Epithelial cell of proximal tubule (primary cell): ENCODE measurements at regions not wholly inside any gene's neighbourhood (a gene's known extent, or its start where the extent isn't known, plus 50 kb on each side); places are given as distances from the start of the nearest gene placed in this dataset.
A peak's percentile ranks its signal among the peaks of the same experiment; 100 is the strongest.

Experiments used
- DNase-seq: peaks from one replicate; pipeline ENCODE4 v3.0.0-alpha.2; 2011; ENCODE audit warnings: low read depth
- H3K4me3 ChIP-seq: 2 replicates; pipeline ENCODE4 v1.5.1; 2011; ENCODE audit warnings: low read depth, mild to moderate bottlenecking, low read length
- CTCF ChIP-seq: conservative IDR thresholded peaks from 2 replicates; pipeline ENCODE4 v1.5.1; 2012; ENCODE audit warnings: low read depth, mild to moderate bottlenecking, low read length

- H3K4me3 ChIP-seq: no peak overlapping the region
Measured at GRCh38 chr10:80896959-80897358, 359.3 kb downstream of the SH2D4B start.

GRCh38 chr10:80900661-80901060 is 363.0 kb downstream of the SH2D4B start:
- no peak for DNase-seq
- TF ChIP-seq CTCF: no peak
- H3K4me3 ChIP-seq: no peak overlapping the region

More at GRCh38 chr10:80896959-80897358, 359.3 kb downstream of the SH2D4B start:
- no peak for DNase-seq
- TF ChIP-seq CTCF: no peak

DNA sequence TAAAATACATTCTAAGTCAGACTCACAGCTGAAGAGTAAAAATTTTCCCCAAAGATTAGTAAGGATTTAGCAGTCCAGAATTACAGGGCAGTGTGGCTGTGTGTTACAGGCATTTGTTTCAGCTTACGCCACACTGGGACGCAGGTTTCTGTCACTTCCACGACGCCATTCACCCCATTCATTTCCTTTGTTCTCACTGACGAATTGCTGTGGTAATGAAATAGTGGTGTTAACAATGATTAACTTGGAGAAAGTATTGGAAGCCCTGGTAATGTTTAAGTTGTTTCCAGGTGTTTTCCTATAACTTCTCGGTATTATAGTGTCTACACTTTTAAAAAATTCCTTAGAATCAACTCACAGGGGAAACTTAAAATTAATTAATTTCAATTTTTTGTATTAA is 370.9 kb downstream of the SH2D4B start:
- no peak for TF ChIP-seq CTCF
- DNase-seq: no peak
- no peak overlapping the region for H3K4me3 ChIP-seq

- DNase-seq: no peak
- H3K4me3 ChIP-seq: no peak overlapping the region
- TF ChIP-seq CTCF: no peak
Measured at GRCh38 chr10:80909254-80909653, 371.6 kb downstream of the SH2D4B start.

- H3K4me3 ChIP-seq: no peak overlapping the region
- no peak for DNase-seq
- no peak for TF ChIP-seq CTCF
Measured at GRCh38 chr10:80917636-80918035, 379.9 kb downstream of the SH2D4B start.

DNA sequence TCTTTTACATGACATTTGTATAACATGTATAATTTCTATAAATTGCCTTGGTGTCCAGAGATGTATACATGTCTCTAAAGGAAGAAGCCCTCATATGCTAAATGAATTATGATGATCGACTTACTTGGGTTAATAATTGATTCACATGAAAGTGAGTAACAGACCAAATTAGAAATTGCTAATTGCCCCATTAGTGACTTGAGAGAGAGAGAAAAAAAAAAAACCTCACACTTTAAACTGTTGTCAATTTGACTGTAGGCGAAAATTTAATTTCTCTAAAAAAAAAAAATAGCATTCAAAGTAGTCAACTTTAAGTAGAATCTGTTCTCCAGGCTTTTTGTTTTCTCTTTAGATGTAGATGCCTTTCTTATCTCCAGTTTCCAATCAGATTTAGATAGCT is 383.3 kb downstream of the SH2D4B start:
- TF ChIP-seq CTCF: no peak
- no peak for DNase-seq
- no peak overlapping the region for H3K4me3 ChIP-seq

DNA sequence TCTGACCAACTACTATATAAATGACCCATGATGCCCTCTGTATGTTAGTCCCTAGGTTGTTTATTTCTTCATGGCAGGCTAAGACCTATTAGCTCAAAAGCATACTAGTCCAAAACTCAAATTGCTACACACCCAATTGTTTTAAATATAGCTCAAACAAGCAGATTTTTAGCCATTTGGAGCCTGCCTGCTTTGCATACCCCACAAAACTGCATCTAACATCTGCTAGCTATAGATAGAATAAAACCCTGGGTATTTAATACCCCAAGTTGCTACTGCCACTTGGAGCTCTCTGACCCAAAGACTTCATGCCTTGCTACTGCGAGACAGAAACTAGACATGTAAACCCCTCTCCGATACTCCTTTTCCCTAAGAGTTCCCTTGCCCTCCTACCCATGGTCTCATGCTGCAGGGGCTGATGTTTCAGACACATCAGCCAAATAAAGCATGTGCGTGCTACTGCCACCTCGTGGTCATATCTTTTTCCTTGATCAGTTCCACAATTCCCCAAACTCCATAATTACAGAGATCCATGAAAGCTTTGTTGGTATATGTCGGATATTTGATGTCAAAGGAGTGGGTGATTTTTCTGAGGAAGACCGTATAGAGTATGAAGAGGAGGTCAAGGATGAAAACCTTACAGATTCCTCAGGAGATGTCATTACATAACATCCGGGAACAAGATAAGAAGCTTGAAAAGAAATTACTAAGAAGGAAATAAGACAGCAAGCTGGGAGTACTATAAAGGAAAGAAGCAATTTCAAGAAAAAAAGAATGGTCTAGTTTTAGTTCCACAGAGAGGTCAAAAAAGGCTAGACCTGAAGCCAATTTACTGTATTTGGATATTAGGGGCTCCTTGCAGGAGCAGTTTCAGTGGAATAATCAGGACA is 386.6 kb downstream of the SH2D4B start:
- TF ChIP-seq CTCF: peak; percentile 83
- H3K4me3 ChIP-seq: no peak overlapping the region
- no peak for DNase-seq
